SK-N-SH (cell line): ENCODE measurements at regions not wholly inside any gene's neighbourhood (a gene's known extent, or its start where the extent isn't known, plus 50 kb on each side); places are given as distances from the start of the nearest gene placed in this dataset.

Experiments used
- CTCF ChIA-PET: fragments of 300-600, 350-600 bp; formaldehyde crosslinking; extraction: SDS; loops from one replicate; lab custom pipeline; 2021; lab: Yijun Ruan, JAX
- POLR2A ChIA-PET: fragments of 350-600 bp; sonication (Branson Sonifier 250); formaldehyde crosslinking; extraction: SDS; loops from one replicate; lab custom pipeline; 2020; ENCODE audit warnings: antibody characterized with exemption, inconsistent platforms; lab: Yijun Ruan, JAX
- DNase-seq: peaks from one replicate; pipeline ENCODE4 v3.0.0; 2012
- H2AFZ ChIP-seq: fragments of 200-600 bp; sonication (generic); 2 replicates; pipeline ENCODE4 v1.8.1; 2016; ENCODE audit warnings: antibody characterized with exemption, mild to moderate bottlenecking, low read depth
- H3F3A ChIP-seq: fragments of 200-600 bp; sonication (generic); replicated peaks from 2 replicates; pipeline ENCODE3; 2016; ENCODE audit warnings: antibody characterized with exemption, mild to moderate bottlenecking; ENCODE audit not compliant: insufficient read depth
- H3K27ac ChIP-seq, 2 experiments: fragments of 200-500 bp in 1 of 2; fragments of 200-600 bp in 1 of 2; sonication (Bioruptor generic) in 1 of 2; sonication (generic), shearing (Covaris generic) in 1 of 2; 2 replicates each; pipeline versions ENCODE4 v1.5.1 to v1.6.1; 2014 to 2016; ENCODE audit warnings: low read depth in 2 of 2, inconsistent platforms in 1 of 2, low read length in 1 of 2, mild to moderate bottlenecking in 1 of 2, mixed read lengths in 1 of 2
- H3K27me3 ChIP-seq: fragments of 200-600 bp; sonication (generic), shearing (Covaris generic); 2 replicates; pipeline ENCODE4 v1.6.1; 2016; ENCODE audit warnings: mixed run types; ENCODE audit not compliant: insufficient read depth
- H3K36me3 ChIP-seq, 2 experiments: fragments of 200-500 bp in 1 of 2; fragments of 200-600 bp in 1 of 2; sonication (Bioruptor generic) in 1 of 2; sonication (generic) in 1 of 2; replicated peaks in 1 of 2; 2 replicates each; pipeline versions ENCODE3 to v1.5.1; 2014 to 2016; ENCODE audit warnings: low read length in 1 of 2, mild to moderate bottlenecking in 1 of 2; ENCODE audit not compliant: insufficient read depth in 2 of 2, control insufficient read depth in 1 of 2
- H3K4me1 ChIP-seq, 2 experiments: fragments of 200-500 bp in 1 of 2; fragments of 200-600 bp in 1 of 2; sonication (Bioruptor generic) in 1 of 2; sonication (generic), shearing (Covaris generic) in 1 of 2; 2 replicates each; pipeline versions ENCODE4 v1.5.1 to v1.6.1; 2014 to 2016; ENCODE audit warnings: low read depth in 1 of 2, low read length in 1 of 2, mixed run types in 1 of 2; ENCODE audit not compliant: insufficient read depth in 2 of 2, control insufficient read depth in 1 of 2
- H3K4me2 ChIP-seq: fragments of 200-600 bp; sonication (generic), shearing (Covaris generic); 2 replicates; pipeline ENCODE4 v1.6.1; 2017; ENCODE audit warnings: mixed run types
- H3K4me3 ChIP-seq, 2 experiments: fragments of 200-500 bp in 1 of 2; fragments of 200-600 bp in 1 of 2; sonication (Bioruptor generic) in 1 of 2; sonication (generic), shearing (Covaris generic) in 1 of 2; 2 replicates each; pipeline versions ENCODE4 v1.5.1 to v1.8.1; 2014 to 2016; ENCODE audit warnings: low read depth in 2 of 2, inconsistent platforms in 1 of 2, low read length in 1 of 2, mild to moderate bottlenecking in 1 of 2, mixed read lengths in 1 of 2, moderate library complexity in 1 of 2
- H3K79me2 ChIP-seq: fragments of 200-600 bp; sonication (generic); 2 replicates; pipeline ENCODE4 v1.8.1; 2017; ENCODE audit warnings: mild to moderate bottlenecking; ENCODE audit not compliant: insufficient read depth
- H3K9ac ChIP-seq: fragments of 200-600 bp; sonication (generic); 2 replicates; pipeline ENCODE4 v1.6.1; 2017; ENCODE audit warnings: mixed run types
- H3K9me2 ChIP-seq: fragments of 200-600 bp; sonication (generic); 2 replicates; pipeline ENCODE4 v1.6.1; 2017; ENCODE audit warnings: mixed run types
- H3K9me3 ChIP-seq: fragments of 200-600 bp; sonication (generic); 2 replicates; pipeline ENCODE4 v1.6.1; 2017; ENCODE audit warnings: mixed run types, mild to moderate bottlenecking, moderate library complexity
- H4K20me1 ChIP-seq: fragments of 200-600 bp; sonication (generic); 2 replicates; pipeline ENCODE4 v1.6.1; 2017; ENCODE audit warnings: mild to moderate bottlenecking, mixed run types; ENCODE audit not compliant: insufficient read depth
- FOSL2 ChIP-seq: IDR thresholded peaks from 2 replicates; pipeline ENCODE4 v1.4.0; 2012; ENCODE audit warnings: low read depth, mild to moderate bottlenecking, moderate library complexity, borderline replicate concordance
- NFIC ChIP-seq: IDR thresholded peaks from 2 replicates; pipeline ENCODE4 v1.4.0; 2012; ENCODE audit warnings: borderline replicate concordance
- RFX5 ChIP-seq: IDR thresholded peaks from 2 replicates; pipeline ENCODE4 v1.6.1; 2012; ENCODE audit warnings: mild to moderate bottlenecking, improper control_type of control experiment, low read length
- RXRA ChIP-seq: IDR thresholded peaks from 2 replicates; pipeline ENCODE4 v1.4.0; 2012; ENCODE audit warnings: low read depth, mild to moderate bottlenecking, borderline replicate concordance
- WGBS: methylation state at CpG from one replicate; pipeline ENCODE4 v1.1.6; 2017; ENCODE audit warnings: low lambda C conversion rate; 5-methylcytosine and 5-hydroxymethylcytosine counted together
- TF ChIP-seq, protein P1 (sequence below): IDR thresholded peaks from 2 replicates; pipeline ENCODE4 v1.6.1; 2012; ENCODE audit warnings: mild to moderate bottlenecking, low read depth, low read length, moderate library complexity
- TF ChIP-seq, protein P2 (sequence below): IDR thresholded peaks from 2 replicates; pipeline ENCODE4 v1.4.0; 2012; ENCODE audit warnings: low read depth, borderline replicate concordance
- TF ChIP-seq, protein P3 (sequence below): fragments of 150-350 bp; IDR thresholded peaks from 2 replicates; pipeline ENCODE4 v1.6.1; 2016; ENCODE audit warnings: mild to moderate bottlenecking, low read depth, low read length
- TF ChIP-seq, protein P4 (sequence below): IDR thresholded peaks from 2 replicates; pipeline ENCODE4 v1.4.0; 2012; ENCODE audit warnings: low read depth, borderline replicate concordance

DNA sequence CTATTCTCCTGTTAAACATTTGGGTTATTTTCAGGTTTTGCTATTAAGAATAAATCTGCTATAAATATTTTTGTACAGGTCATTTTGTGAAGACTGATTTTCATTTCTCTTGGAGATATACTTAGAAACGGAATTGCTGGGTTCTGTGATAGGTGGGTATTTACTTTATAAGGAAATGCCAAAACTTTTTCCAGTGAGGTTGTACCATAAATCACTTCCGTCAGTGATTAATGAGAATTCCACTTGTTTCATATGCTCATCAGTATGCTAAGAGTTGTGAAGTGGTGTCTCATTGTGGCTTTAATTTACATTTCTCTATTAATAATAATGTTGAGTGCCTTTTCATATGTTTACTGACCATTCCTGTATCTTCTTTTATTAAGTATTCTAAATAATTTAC is 84.0 kb upstream of the KLF14 start:
- H3K27me3 ChIP-seq = no peaks in the 10 kb centered on the region
- H3K4me3 ChIP-seq = no peak overlapping the region
- H3K9me3 ChIP-seq = no peaks in the 10 kb centered on the region
- H3K9me2 ChIP-seq = no peaks in the 10 kb centered on the region
- ChIA-PET POLR2A (no interaction called here), CTCF (no interaction called here)
- peaks cover 13% of the 10 kb centered on the region for H3F3A ChIP-seq
- TF ChIP-seq RFX5 = no peak
- TF ChIP-seq, protein P1, sequence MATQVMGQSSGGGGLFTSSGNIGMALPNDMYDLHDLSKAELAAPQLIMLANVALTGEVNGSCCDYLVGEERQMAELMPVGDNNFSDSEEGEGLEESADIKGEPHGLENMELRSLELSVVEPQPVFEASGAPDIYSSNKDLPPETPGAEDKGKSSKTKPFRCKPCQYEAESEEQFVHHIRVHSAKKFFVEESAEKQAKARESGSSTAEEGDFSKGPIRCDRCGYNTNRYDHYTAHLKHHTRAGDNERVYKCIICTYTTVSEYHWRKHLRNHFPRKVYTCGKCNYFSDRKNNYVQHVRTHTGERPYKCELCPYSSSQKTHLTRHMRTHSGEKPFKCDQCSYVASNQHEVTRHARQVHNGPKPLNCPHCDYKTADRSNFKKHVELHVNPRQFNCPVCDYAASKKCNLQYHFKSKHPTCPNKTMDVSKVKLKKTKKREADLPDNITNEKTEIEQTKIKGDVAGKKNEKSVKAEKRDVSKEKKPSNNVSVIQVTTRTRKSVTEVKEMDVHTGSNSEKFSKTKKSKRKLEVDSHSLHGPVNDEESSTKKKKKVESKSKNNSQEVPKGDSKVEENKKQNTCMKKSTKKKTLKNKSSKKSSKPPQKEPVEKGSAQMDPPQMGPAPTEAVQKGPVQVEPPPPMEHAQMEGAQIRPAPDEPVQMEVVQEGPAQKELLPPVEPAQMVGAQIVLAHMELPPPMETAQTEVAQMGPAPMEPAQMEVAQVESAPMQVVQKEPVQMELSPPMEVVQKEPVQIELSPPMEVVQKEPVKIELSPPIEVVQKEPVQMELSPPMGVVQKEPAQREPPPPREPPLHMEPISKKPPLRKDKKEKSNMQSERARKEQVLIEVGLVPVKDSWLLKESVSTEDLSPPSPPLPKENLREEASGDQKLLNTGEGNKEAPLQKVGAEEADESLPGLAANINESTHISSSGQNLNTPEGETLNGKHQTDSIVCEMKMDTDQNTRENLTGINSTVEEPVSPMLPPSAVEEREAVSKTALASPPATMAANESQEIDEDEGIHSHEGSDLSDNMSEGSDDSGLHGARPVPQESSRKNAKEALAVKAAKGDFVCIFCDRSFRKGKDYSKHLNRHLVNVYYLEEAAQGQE = no peak
- no peak for TF ChIP-seq FOSL2
- TF ChIP-seq, protein P2, sequence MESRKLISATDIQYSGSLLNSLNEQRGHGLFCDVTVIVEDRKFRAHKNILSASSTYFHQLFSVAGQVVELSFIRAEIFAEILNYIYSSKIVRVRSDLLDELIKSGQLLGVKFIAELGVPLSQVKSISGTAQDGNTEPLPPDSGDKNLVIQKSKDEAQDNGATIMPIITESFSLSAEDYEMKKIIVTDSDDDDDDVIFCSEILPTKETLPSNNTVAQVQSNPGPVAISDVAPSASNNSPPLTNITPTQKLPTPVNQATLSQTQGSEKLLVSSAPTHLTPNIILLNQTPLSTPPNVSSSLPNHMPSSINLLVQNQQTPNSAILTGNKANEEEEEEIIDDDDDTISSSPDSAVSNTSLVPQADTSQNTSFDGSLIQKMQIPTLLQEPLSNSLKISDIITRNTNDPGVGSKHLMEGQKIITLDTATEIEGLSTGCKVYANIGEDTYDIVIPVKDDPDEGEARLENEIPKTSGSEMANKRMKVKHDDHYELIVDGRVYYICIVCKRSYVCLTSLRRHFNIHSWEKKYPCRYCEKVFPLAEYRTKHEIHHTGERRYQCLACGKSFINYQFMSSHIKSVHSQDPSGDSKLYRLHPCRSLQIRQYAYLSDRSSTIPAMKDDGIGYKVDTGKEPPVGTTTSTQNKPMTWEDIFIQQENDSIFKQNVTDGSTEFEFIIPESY = no peak
- TF ChIP-seq RXRA = no peak
- TF ChIP-seq, protein P3, sequence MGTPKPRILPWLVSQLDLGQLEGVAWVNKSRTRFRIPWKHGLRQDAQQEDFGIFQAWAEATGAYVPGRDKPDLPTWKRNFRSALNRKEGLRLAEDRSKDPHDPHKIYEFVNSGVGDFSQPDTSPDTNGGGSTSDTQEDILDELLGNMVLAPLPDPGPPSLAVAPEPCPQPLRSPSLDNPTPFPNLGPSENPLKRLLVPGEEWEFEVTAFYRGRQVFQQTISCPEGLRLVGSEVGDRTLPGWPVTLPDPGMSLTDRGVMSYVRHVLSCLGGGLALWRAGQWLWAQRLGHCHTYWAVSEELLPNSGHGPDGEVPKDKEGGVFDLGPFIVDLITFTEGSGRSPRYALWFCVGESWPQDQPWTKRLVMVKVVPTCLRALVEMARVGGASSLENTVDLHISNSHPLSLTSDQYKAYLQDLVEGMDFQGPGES = no peak
- TF ChIP-seq, protein P4, sequence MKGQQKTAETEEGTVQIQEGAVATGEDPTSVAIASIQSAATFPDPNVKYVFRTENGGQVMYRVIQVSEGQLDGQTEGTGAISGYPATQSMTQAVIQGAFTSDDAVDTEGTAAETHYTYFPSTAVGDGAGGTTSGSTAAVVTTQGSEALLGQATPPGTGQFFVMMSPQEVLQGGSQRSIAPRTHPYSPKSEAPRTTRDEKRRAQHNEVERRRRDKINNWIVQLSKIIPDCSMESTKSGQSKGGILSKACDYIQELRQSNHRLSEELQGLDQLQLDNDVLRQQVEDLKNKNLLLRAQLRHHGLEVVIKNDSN = no peak
- no peak overlapping the region for H3K4me2 ChIP-seq
- no peak for DNase-seq
- no peak overlapping the region for H3K9ac ChIP-seq
- peaks cover 0 to 3% of the 10 kb centered on the region in 2 experiments for H3K36me3 ChIP-seq
- H3K27ac ChIP-seq = no peak overlapping the region
- no peaks in the 10 kb centered on the region for H4K20me1 ChIP-seq
- no peaks in the 10 kb centered on the region; a peak in 1 of 4 replicates for H3K4me1 ChIP-seq
- H3K79me2 ChIP-seq = no peaks in the 10 kb centered on the region
- 80% methylated on average over 2 of the region's 2 CpGs for WGBS
- H2AFZ ChIP-seq = no peak overlapping the region

DNA sequence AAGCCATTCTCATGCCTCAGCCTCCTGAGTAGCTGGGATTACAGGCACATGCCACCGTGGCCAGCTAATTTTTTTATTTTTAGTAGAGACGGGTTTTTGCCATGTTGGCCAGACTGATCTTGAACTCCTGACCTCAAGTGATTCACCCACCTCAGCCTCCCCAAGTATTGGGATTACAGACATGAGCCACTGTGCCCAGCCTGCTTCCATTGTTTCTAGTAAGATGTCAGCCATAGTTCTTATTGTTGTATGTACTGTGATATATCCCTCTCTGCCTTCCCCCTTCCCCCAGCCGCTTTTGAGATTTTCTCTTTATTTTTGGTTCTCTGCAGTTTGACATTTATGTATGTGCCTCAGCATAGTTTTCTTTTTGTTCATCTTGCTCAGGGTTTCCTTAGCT is 87.9 kb upstream of the KLF14 start:
- ChIA-PET CTCF (interaction anchor here (1.3 to 1.8 kb wide), 3 partner anchors 9 to 11 kb away, joined by 5 to 7 read pairs (median 5); no protein-coding TSS in a partner anchor), POLR2A (no interaction called here)
- DNase-seq = no peak
- Histone ChIP-seq H3K36me3 (peaks cover 0 to 14% of the 10 kb centered on the region in 2 experiments), H3K4me2 (no peak overlapping the region), H3K4me1 (no peaks in the 10 kb centered on the region; a peak in 1 of 4 replicates), H3F3A (peaks cover 11% of the 10 kb centered on the region), H4K20me1 (no peaks in the 10 kb centered on the region), H3K27ac (no peak overlapping the region; a peak in 1 of 4 replicates), H3K9me3 (peaks cover 16% of the 10 kb centered on the region), H2AFZ (peak overlapping the region; percentile 58; the same call in 1 of the 2 replicates), H3K4me3 (no peak overlapping the region), H3K79me2 (no peaks in the 10 kb centered on the region), H3K9ac (no peak overlapping the region), H3K9me2 (no peaks in the 10 kb centered on the region), H3K27me3 (no peaks in the 10 kb centered on the region)
- 74% methylated on average over 3 of the region's 3 CpGs for WGBS
- 0 out of 2 replicates have a peak, but pooled peaks have one; percentile 22 for TF ChIP-seq RXRA
- TF ChIP-seq NFIC = no peak
